Breast epithelium (tissue), 3 donors: ENCODE measurements at regions not wholly inside any gene's neighbourhood (a gene's known extent, or its start where the extent isn't known, plus 50 kb on each side); places are given as distances from the start of the nearest gene placed in this dataset.

ENCODE experiments used
- CTCF ChIP-seq, 3 donors: fragments of 450-650 bp; IDR thresholded peaks; one replicate each; pipeline ENCODE4 v1.5.1; 2016 to 2017; ENCODE audit warnings: antibody characterized with exemption in 3 of 3, mild to moderate bottlenecking in 3 of 3, moderate library complexity in 3 of 3
- POLR2A ChIP-seq: fragments of 450-650 bp; IDR thresholded peaks from one replicate; pipeline ENCODE4 v1.6.1; 2016; ENCODE audit warnings: antibody characterized with exemption, mild to moderate bottlenecking, moderate library complexity

GRCh38 chr11:80116796-80117195 lies 676.0 kb upstream of the TENM4 start:
- TF ChIP-seq CTCF (IDR thresholded peaks at IDR 0.05) (no peak), POLR2A (no peak)
